Ovary (tissue), 7 donors: ENCODE measurements at regions not wholly inside any gene's neighbourhood (a gene's known extent, or its start where the extent isn't known, plus 50 kb on each side); places are given as distances from the start of the nearest gene placed in this dataset.

Source experiments
- DNase-seq, 5 donors: peaks; one replicate each; pipeline ENCODE4 v3.0.0-alpha.2; 2019 to 2020
- H3K27ac ChIP-seq, 2 donors: fragments of 200-600 bp; one replicate each; pipeline versions ENCODE4 v1.5.1 to v1.8.0; 2019 to 2022
- H3K27me3 ChIP-seq: fragments of 200-600 bp; one replicate; pipeline ENCODE4 v1.8.0; 2022
- H3K36me3 ChIP-seq: fragments of 200-600 bp; sonication (generic); one replicate; pipeline ENCODE4 v1.5.1; 2019
- H3K4me1 ChIP-seq: one replicate; pipeline ENCODE4 v1.8.1; 2013; ENCODE audit warnings: mild to moderate bottlenecking, moderate library complexity; ENCODE audit not compliant: insufficient read depth
- H3K4me3 ChIP-seq: fragments of 200-600 bp; sonication (generic); one replicate; pipeline ENCODE4 v1.5.1; 2017
- H3K9me3 ChIP-seq, 2 donors: fragments of 200-600 bp in 1 of 2; sonication (generic) in 1 of 2; one replicate each; pipeline versions ENCODE4 v1.5.1 to v1.8.1; 2013 to 2019; ENCODE audit warnings: mild to moderate bottlenecking in 1 of 2, moderate library complexity in 1 of 2
- EP300 ChIP-seq: sonication (generic); formaldehyde crosslinking; IDR thresholded peaks from one replicate; pipeline ENCODE4 v1.6.1; 2017; ENCODE audit warnings: antibody characterized with exemption
- POLR2A ChIP-seq: fragments of 450-650 bp; IDR thresholded peaks from one replicate; pipeline ENCODE4 v1.6.1; 2017; ENCODE audit warnings: antibody characterized with exemption, mild to moderate bottlenecking, moderate library complexity
- WGBS, 3 donors: extraction: QIAGEN DNeasy Blood & Tissue Kit in 1 of 3; methylation state at CpG; one replicate each; pipeline versions ENCODE4 v1.1.5 to v1.1.7; 2013 to 2017; 5-methylcytosine and 5-hydroxymethylcytosine counted together
- intact Hi-C, 4 donors: fragments of 100-400 bp; cut with DNase I; formaldehyde crosslinking; loops; one replicate each; pipeline versions ENCODE4 v1.11.0 to v1.15.1; 2022 to 2023
- TF ChIP-seq, protein P1 (sequence below), 3 donors: fragments of 450-650 bp in 2 of 3; fragments of 200-600 bp in 1 of 3; IDR thresholded peaks; one replicate each; pipeline versions ENCODE4 v1.5.1 to v1.8.0; 2016 to 2022; ENCODE audit warnings: antibody characterized with exemption in 3 of 3, mild to moderate bottlenecking in 1 of 3
- donor health status: DM: no; HTN: no; CAD: no; lungs with moderate emphysema.
- donor health status: DM: no; HTN: no; CAD: no.
- donor health status: Bipolar disorder and iron deficiency.
- donor health status: DM: no; HTN: no; CAD: no.
- donor health status: DM: yes; HTN: yes; CAD: no.

DNA sequence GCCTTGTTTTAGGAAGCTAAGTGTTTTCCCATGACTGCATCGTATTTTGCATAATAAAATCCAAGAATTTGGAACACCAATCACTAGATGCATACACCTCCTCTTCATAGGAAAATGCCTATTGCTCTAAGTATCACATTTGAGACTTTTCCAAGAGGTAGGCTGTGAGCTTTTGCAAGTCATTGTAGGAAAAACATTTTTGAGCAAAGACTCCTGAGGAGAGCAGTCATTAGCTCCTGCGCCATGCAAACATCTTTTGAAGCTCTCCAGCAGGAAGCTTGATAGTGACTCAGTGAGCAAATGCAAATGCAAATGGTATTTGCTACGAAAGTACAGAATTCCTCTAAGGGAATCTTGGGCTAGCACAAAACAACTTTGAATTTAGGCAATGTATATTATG is 750.4 kb downstream of the QKI start:
- no peak overlapping the region for H3K27ac ChIP-seq
- TF ChIP-seq POLR2A: no peak
- TF ChIP-seq, protein P1, sequence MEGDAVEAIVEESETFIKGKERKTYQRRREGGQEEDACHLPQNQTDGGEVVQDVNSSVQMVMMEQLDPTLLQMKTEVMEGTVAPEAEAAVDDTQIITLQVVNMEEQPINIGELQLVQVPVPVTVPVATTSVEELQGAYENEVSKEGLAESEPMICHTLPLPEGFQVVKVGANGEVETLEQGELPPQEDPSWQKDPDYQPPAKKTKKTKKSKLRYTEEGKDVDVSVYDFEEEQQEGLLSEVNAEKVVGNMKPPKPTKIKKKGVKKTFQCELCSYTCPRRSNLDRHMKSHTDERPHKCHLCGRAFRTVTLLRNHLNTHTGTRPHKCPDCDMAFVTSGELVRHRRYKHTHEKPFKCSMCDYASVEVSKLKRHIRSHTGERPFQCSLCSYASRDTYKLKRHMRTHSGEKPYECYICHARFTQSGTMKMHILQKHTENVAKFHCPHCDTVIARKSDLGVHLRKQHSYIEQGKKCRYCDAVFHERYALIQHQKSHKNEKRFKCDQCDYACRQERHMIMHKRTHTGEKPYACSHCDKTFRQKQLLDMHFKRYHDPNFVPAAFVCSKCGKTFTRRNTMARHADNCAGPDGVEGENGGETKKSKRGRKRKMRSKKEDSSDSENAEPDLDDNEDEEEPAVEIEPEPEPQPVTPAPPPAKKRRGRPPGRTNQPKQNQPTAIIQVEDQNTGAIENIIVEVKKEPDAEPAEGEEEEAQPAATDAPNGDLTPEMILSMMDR (IDR thresholded peaks at IDR 0.05): no peak
- TF ChIP-seq EP300: no peak
- 62 to 64% (median 64%) methylated on average over 3 of the region's 3 CpGs for WGBS, 3 donors
- no peak overlapping the region for H3K4me3 ChIP-seq
- DNase-seq: no peak
- intact Hi-C loops: no loop called here
- H3K27me3 ChIP-seq: no peaks in the 10 kb centered on the region
- H3K4me1 ChIP-seq: no peaks in the 10 kb centered on the region
- H3K36me3 ChIP-seq: no peaks in the 10 kb centered on the region
- no peaks in the 10 kb centered on the region for H3K9me3 ChIP-seq

DNA sequence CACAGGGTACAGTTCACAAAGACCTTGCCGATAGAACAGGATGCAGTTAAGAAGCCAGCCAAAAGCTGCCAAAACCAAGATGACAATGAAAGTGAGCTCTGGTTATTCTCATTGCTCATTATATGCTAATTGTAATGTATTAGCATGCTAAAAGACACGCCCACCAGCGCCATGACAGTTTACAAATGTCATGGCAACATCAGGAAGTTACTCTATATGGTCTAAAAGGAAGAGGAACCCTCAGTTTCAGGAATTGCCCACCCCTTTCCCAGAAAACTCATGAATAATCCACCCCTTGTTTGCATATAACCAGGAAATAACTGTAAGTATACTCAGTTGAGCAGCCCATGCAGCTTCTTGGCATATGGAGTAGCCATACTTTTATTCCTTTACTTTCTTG is 748.7 kb downstream of the QKI start:
- Histone ChIP-seq H3K27me3 (no peaks in the 10 kb centered on the region), H3K4me3 (no peak overlapping the region), H3K36me3 (no peaks in the 10 kb centered on the region), H3K4me1 (no peaks in the 10 kb centered on the region), H3K9me3 (no peaks in the 10 kb centered on the region), H3K27ac (no peak overlapping the region)
- 69 to 85% (median 74%) methylated on average over 3 of the region's 3 CpGs for WGBS, 3 donors
- intact Hi-C loops: no loop called here
- no peak for TF ChIP-seq POLR2A
- no peak for TF ChIP-seq EP300
- TF ChIP-seq, protein P1 (IDR thresholded peaks at IDR 0.05): no peak
- no peak for DNase-seq

DNA sequence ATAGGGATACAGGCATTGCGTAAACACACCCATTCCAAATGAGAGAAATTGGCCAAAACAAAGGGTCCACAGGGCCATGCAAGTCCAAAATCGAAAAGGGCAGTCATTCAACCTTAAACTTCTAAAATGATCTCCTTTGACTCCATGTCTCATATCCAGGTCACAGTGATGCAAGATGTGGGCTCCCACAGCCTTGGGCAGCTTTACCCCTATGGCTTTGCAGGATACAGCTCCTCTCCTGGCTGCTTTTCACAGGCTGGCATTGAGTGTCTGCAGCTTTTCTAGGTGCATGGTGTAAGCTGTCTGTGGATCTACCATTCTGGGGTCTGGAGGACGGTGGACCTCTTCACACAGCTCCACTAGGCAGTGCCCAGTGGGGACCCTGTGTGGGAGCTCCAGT is 744.5 kb downstream of the QKI start:
- whole genome bisulfite sequencing, 3 donors: 70 to 82% (median 79%) methylated on average over 3 of the region's 3 CpGs
- DNase-seq: no peak
- no peak overlapping the region for H3K27ac ChIP-seq
- no peaks in the 10 kb centered on the region for H3K9me3 ChIP-seq
- no peaks in the 10 kb centered on the region for H3K36me3 ChIP-seq
- H3K4me3 ChIP-seq: no peak overlapping the region
- intact Hi-C loops: no loop called here
- no peaks in the 10 kb centered on the region for H3K27me3 ChIP-seq
- H3K4me1 ChIP-seq: no peaks in the 10 kb centered on the region
- TF ChIP-seq EP300 (no peak), POLR2A (no peak)
- TF ChIP-seq, protein P1 (IDR thresholded peaks at IDR 0.05): no peak

DNA sequence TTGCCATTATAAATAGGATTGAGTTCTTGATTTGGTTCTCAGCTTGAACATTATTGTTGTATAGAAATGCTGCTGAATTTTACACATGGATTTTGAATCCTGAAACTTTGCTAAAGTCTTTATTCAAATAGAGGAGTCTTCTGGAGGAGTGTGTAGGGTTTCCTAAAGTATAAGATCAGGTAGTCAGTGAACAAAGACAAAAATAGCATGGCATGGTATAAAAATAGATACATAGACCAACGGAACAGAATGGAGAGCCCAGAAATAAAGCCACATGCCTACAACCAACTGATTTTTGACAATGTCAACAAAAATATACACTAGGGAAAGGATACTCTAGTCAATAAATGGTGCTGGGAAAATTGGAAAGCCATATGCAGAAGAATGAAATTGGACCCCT is 740.1 kb downstream of the QKI start:
- Histone ChIP-seq H3K9me3 (no peaks in the 10 kb centered on the region), H3K4me3 (no peak overlapping the region), H3K36me3 (no peaks in the 10 kb centered on the region), H3K27ac (no peak overlapping the region), H3K4me1 (no peaks in the 10 kb centered on the region), H3K27me3 (no peaks in the 10 kb centered on the region)
- WGBS, 3 donors: 71 to 85% (median 84%) methylated on average over 1 of the region's 1 CpG
- DNase-seq: no peak
- no peak for TF ChIP-seq POLR2A
- TF ChIP-seq EP300: no peak
- intact Hi-C loops: no loop called here

DNA sequence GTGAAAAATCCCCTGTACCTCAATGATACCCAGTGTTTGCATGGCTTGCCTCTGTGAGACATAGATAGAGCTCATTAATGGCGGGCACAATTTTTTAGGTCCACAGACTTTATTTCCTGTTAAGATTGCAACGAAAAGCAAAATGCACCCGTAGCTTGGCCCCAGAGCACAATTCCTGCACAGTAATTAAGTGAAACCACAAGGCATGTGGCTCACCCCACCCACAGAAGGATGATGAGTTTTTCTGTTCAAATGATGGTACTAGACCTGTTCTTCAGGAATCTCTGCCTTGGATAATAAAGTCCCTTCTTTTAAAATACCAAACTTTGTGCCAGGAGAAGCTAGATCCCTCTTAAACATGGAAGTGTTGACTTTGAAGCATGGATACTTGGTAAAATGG is 738.1 kb downstream of the QKI start:
- no peaks in the 10 kb centered on the region for H3K9me3 ChIP-seq
- no peaks in the 10 kb centered on the region for H3K4me1 ChIP-seq
- no peaks in the 10 kb centered on the region for H3K27me3 ChIP-seq
- no peak for DNase-seq
- intact Hi-C loops: no loop called here
- H3K36me3 ChIP-seq: no peaks in the 10 kb centered on the region
- no peak overlapping the region for H3K27ac ChIP-seq
- H3K4me3 ChIP-seq: no peak overlapping the region
- TF ChIP-seq EP300: no peak
- TF ChIP-seq, protein P1 (IDR thresholded peaks at IDR 0.05): no peak
- TF ChIP-seq POLR2A: no peak
- WGBS, 3 donors: 77 to 86% (median 79%) methylated on average over 3 of the region's 3 CpGs
